Right lobe of liver (tissue), 6 donors: ENCODE measurements at regions not wholly inside any gene's neighbourhood (a gene's known extent, or its start where the extent isn't known, plus 50 kb on each side); places are given as distances from the start of the nearest gene placed in this dataset.

Source experiments
- ATAC-seq, 4 donors: fragments of 200-7000 bp; cut with Tn5 transposase; one replicate each; pipeline ENCODE4 v1.9.1; 2020; ENCODE audit warnings: mild to moderate bottlenecking in 4 of 4, moderate library complexity in 4 of 4
- DNase-seq, 3 donors: peaks; one replicate each; pipeline ENCODE4 v3.0.0-alpha.2; 2020
- H3K27ac ChIP-seq, 3 donors: fragments of 200-600 bp; one replicate each; pipeline ENCODE4 v1.8.0; 2022
- H3K27me3 ChIP-seq, 2 donors: fragments of 200-600 bp; one replicate each; pipeline ENCODE4 v1.8.0; 2022
- H3K36me3 ChIP-seq, 4 donors: fragments of 200-600 bp; sonication (generic) in 1 of 4; one replicate each; pipeline versions ENCODE4 v1.5.1 to v1.8.0; 2017 to 2022; ENCODE audit warnings: control low read depth in 1 of 4
- H3K4me1 ChIP-seq, 4 donors: fragments of 200-600 bp; sonication (generic) in 1 of 4; one replicate each; pipeline versions ENCODE4 v1.5.1 to v1.8.0; 2017 to 2022; ENCODE audit warnings: control low read depth in 1 of 4
- H3K4me3 ChIP-seq, 3 donors: fragments of 200-600 bp; one replicate each; pipeline ENCODE4 v1.8.0; 2022
- H3K9me3 ChIP-seq, 4 donors: fragments of 200-600 bp; sonication (generic) in 1 of 4; one replicate each; pipeline versions ENCODE4 v1.5.1 to v1.8.0; 2017 to 2022; ENCODE audit warnings: control low read depth in 1 of 4
- POLR2A ChIP-seq: fragments of 450-650 bp; IDR thresholded peaks from one replicate; pipeline ENCODE4 v1.6.1; 2017; ENCODE audit warnings: antibody characterized with exemption, mild to moderate bottlenecking
- WGBS: methylation state at CpG from one replicate; pipeline ENCODE4 v1.1.6; 2018; ENCODE audit warnings: low coverage, low lambda C conversion rate; ENCODE audit not compliant: insufficient coverage; ENCODE audit errors: missing lambda C conversion rate; 5-methylcytosine and 5-hydroxymethylcytosine counted together
- intact Hi-C, 2 donors: fragments of 100-400 bp; cut with DNase I; formaldehyde crosslinking; loops; one replicate each; pipeline versions ENCODE4 v1.11.2 to v1.14.1; 2022
- TF ChIP-seq, protein P1 (sequence below), 4 donors: fragments of 200-600 bp in 3 of 4; fragments of 450-650 bp in 1 of 4; IDR thresholded peaks; one replicate each; pipeline versions ENCODE4 v1.5.1 to v1.8.0; 2016 to 2022; ENCODE audit warnings: antibody characterized with exemption in 4 of 4, mild to moderate bottlenecking in 2 of 4
- donor health status: DM: no; HTN: yes; CAD: no.
- donor health status: DM: no; HTN: no; CAD: no.
- donor health status: DM: no; HTN: no; CAD: no.
- donor health status: DM: no; HTN: yes; CAD: no.
- donor health status: DM: no; HTN: yes; CAD: no.

DNA sequence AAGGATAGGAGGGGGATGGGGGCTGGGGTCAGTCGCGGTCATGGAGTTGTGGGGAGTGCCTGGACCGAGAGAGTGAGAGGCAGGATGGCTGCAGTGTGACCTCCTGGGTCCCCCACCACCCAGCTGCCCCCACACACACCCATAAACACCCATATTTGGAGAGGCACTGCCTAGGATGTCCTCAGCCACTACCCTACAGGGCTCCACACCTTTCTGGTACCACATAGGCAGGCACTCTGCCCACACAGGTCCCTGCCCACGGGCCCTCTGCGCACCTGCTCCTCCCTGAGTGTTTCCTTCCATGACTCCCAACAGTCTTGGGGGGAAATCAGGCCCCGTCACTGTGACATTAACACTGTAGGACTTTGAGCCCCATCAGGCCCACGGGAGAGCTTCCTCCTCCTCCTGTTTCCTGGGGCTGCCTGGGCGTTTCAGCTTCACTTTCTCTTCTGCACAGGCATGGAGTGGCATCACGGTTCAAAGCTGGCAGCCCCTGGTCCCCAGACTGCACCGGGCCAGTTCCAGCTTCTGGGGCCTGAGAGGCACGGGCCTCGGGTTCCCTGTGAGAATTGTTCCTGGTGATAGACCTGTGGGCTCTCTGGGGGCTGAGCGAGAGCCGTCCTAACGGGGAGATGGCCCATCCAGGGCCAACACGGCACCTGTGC lies 207.0 kb upstream of the C14orf180 start:
- Histone ChIP-seq H3K27ac (no peak overlapping the region), H3K4me1 (no peaks in the 10 kb centered on the region), H3K4me3 (no peak overlapping the region), H3K36me3 (no peaks in the 10 kb centered on the region), H3K27me3 (no peaks in the 10 kb centered on the region), H3K9me3 (no peaks in the 10 kb centered on the region)
- DNase-seq, result peak in 1 of 3 donors; percentile 41
- intact Hi-C loops, result no loop called here
- ATAC-seq, result no peak
- WGBS, result 37% methylated on average over 3 of the region's 16 CpGs
- no peak for TF ChIP-seq POLR2A
- TF ChIP-seq, protein P1, sequence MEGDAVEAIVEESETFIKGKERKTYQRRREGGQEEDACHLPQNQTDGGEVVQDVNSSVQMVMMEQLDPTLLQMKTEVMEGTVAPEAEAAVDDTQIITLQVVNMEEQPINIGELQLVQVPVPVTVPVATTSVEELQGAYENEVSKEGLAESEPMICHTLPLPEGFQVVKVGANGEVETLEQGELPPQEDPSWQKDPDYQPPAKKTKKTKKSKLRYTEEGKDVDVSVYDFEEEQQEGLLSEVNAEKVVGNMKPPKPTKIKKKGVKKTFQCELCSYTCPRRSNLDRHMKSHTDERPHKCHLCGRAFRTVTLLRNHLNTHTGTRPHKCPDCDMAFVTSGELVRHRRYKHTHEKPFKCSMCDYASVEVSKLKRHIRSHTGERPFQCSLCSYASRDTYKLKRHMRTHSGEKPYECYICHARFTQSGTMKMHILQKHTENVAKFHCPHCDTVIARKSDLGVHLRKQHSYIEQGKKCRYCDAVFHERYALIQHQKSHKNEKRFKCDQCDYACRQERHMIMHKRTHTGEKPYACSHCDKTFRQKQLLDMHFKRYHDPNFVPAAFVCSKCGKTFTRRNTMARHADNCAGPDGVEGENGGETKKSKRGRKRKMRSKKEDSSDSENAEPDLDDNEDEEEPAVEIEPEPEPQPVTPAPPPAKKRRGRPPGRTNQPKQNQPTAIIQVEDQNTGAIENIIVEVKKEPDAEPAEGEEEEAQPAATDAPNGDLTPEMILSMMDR (IDR thresholded peaks at IDR 0.05), result no peak

DNA sequence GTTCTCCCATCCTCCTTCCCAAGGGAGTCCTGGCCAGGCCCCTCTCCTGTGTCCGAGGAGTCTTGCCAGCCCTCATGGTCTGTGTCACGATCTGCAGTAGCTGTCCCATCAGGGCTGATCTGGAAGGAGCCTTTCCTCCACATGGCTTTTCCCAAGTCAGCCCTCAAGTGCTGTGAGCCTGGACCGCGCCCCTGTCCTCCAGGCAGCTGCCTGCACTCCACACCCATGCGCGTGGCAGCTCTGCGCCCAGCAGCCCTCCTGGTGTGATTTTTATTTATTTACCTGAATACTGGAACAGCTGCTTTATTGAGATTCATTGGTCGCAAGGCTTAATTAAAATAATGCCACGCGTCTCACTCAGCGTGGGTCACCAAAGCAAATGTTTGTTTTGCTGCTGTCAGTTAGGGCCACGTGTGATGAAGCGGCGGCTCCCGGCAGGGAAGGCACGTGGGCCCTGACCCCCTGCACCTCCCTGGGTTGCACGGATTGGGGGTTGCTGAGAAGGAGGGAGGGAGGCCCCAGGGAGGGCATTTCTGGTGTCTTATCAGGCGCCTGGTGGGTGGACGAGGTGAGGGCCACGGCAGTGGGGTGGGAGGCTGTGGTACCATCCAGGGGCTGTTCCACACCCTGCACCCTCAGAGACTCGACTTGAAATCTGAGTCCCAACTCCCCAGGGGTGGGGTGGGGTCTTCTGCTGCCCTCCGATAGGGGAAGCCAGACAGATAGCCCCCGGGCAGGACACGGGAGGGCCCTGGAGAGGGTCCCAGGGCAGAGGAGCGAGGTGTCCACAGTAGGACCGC lies 206.3 kb upstream of the C14orf180 start:
- Histone ChIP-seq H3K4me3 (no peak overlapping the region), H3K36me3 (no peaks in the 10 kb centered on the region), H3K27ac (no peak overlapping the region), H3K9me3 (no peaks in the 10 kb centered on the region), H3K4me1 (no peaks in the 10 kb centered on the region), H3K27me3 (no peaks in the 10 kb centered on the region)
- TF ChIP-seq, protein P1 (IDR thresholded peaks at IDR 0.05), result no peak
- no peak for TF ChIP-seq POLR2A
- intact Hi-C loops, result no loop called here
- WGBS, result 29% methylated on average over 16 of the region's 26 CpGs
- DNase-seq (no peak), ATAC-seq (no peak)

DNA sequence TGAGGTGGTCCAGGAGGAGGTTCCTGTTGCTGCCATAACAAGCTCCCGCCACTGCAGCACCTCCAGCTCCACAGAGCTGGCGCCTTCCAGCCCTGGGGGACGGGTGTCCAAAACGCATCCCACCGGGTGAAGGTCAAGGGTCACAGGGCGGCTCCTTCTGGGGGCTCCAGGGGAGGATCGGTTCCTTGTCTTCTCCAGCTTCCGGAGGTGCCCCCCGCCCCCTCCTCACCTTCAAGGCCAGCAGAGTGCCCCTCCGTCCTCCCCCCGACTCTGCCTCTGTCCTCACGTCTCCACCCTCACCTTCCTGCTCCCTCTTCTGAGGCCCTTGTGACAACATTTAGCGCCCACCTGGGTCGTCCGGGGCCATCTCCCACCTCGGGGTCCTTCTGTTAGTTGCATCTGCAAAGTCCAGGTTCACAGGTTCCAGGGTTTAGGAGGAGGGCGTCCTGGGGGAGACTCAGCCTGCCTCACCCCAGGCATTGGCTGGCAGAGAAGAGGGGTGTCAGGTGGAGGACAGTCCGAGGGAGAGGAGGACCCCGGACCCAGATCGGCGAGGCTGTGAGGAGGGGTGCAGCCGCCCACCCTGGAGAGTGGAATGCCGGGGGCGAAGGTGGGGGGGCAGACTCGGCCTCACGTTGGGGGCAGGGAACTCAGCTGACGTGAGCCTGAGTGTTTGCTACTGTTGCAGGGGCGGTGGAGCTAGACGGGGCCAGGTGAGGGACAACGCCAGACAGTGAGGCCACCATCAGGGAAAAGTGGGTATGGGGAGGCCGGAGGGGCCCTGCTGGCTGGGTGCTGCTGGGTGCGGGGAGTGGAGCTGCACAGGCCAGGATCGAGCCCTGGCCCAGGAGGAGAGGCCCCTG lies 205.5 kb upstream of the C14orf180 start:
- DNase-seq (peak in 1 of 3 donors; percentile 46), ATAC-seq (no peak)
- TF ChIP-seq, protein P1 (IDR thresholded peaks at IDR 0.05), result no peak
- TF ChIP-seq POLR2A, result no peak
- no peak overlapping the region for H3K27ac ChIP-seq
- H3K4me3 ChIP-seq, result no peak overlapping the region
- no peaks in the 10 kb centered on the region for H3K27me3 ChIP-seq
- no peaks in the 10 kb centered on the region for H3K36me3 ChIP-seq
- intact Hi-C loops, result no loop called here
- 53% methylated on average over 11 of the region's 33 CpGs for WGBS
- no peaks in the 10 kb centered on the region for H3K4me1 ChIP-seq
- no peaks in the 10 kb centered on the region for H3K9me3 ChIP-seq

DNA sequence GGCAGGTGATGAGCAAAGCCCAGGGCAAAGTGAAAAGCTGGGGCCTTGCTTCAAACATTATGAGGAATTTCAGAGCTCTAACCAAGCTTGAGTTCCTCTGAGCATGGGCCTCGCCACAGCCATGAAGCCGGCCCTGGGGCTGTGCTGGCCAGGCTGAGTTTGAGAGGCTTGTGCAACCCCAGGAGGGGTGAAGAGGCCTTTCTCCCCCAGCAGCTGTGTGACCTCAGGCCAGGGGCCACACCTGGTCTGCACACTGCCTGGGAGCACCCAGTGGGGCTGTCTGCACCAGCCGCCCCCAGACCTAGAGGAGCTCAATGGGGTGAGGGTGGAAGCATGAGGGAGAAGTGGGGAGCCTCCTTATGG lies 204.9 kb upstream of the C14orf180 start:
- ATAC-seq, result peak in 1 of 4 donors; percentile 19
- H3K27me3 ChIP-seq, result no peaks in the 10 kb centered on the region
- H3K27ac ChIP-seq, result no peak overlapping the region
- no peak for TF ChIP-seq POLR2A
- TF ChIP-seq, protein P1 (IDR thresholded peaks at IDR 0.05), result no peak
- H3K36me3 ChIP-seq, result no peaks in the 10 kb centered on the region
- DNase-seq, result peak in 2 of 3 donors; percentile 9 to 38
- intact Hi-C loops, result no loop called here
- no peaks in the 10 kb centered on the region for H3K4me1 ChIP-seq
- H3K4me3 ChIP-seq, result no peak overlapping the region
- H3K9me3 ChIP-seq, result no peaks in the 10 kb centered on the region
- 33% methylated on average over 1 of the region's 3 CpGs for WGBS
